ENCODE measurements at regions not wholly inside any gene's neighbourhood (a gene's known extent, or its start where the extent isn't known, plus 50 kb on each side); places are given as distances from the start of the nearest gene placed in this dataset.
A peak's percentile ranks its signal among the peaks of the same experiment; 100 is the strongest.
"Not testable (repeated sequence)": the region's sequence is repeated elsewhere in the genome, so short reads cannot be mapped to it uniquely, and the experiment has no call there.

GRCh38 chr5:39977066-39977655 lies 552.4 kb upstream of the DAB2 start:
- no peak for DNase-seq

- DNase-seq: no peak
Measured at GRCh38 chr5:39970117-39970798, 545.5 kb upstream of the DAB2 start.

GRCh38 chr5:39968381-39968780 lies 543.6 kb upstream of the DAB2 start:
- DNase-seq: no peak

GRCh38 chr5:39955156-39955555 lies 530.4 kb upstream of the DAB2 start:
- no peak for DNase-seq

GRCh38 chr5:39951070-39951469 lies 526.3 kb upstream of the DAB2 start:
- DNase-seq: no peak

- DNase-seq: peak in 21 of 51 donors; percentile 0 to 50 (median 10)
Measured at GRCh38 chr5:39948867-39949468, 524.2 kb upstream of the DAB2 start.

GRCh38 chr5:39948341-39948740 lies 523.6 kb upstream of the DAB2 start:
- DNase-seq: no peak

- DNase-seq: no peak
Measured at GRCh38 chr5:39947657-39948056, 522.9 kb upstream of the DAB2 start.

GRCh38 chr5:39946356-39947045 lies 521.7 kb upstream of the DAB2 start:
- DNase-seq: no peak

- DNase-seq: no peak
Measured at GRCh38 chr5:39945870-39946269, 521.1 kb upstream of the DAB2 start.

- no peak for DNase-seq
Measured at GRCh38 chr5:39943811-39944210, 519.0 kb upstream of the DAB2 start.

- DNase-seq: no peak
Measured at GRCh38 chr5:39942606-39943005, 517.8 kb upstream of the DAB2 start.

- DNase-seq: no peak
Measured at GRCh38 chr5:39941416-39941815, 516.6 kb upstream of the DAB2 start.

GRCh38 chr5:39934830-39935229 lies 510.1 kb upstream of the DAB2 start:
- DNase-seq: no peak

- no peak for DNase-seq
Measured at GRCh38 chr5:39933061-39933460, 508.3 kb upstream of the DAB2 start.

- DNase-seq: no peak
Measured at GRCh38 chr5:39928709-39929108, 503.9 kb upstream of the DAB2 start.

GRCh38 chr5:39919876-39920275 lies 495.1 kb upstream of the DAB2 start:
- DNase-seq: no peak

GRCh38 chr5:39912906-39913305 lies 488.1 kb upstream of the DAB2 start:
- DNase-seq: no peak

- not testable (repeated sequence) for DNase-seq
Measured at GRCh38 chr5:39907267-39907951, 482.6 kb upstream of the DAB2 start.

GRCh38 chr5:39906146-39906545 lies 481.4 kb upstream of the DAB2 start:
- no peak for DNase-seq

- DNase-seq: no peak
Measured at GRCh38 chr5:39905356-39905755, 480.6 kb upstream of the DAB2 start.

GRCh38 chr5:39902626-39903025 lies 477.8 kb upstream of the DAB2 start:
- DNase-seq: no peak

Measured in hypothalamus (tissue), 51 donors.